Occipital lobe (tissue), 1 donor: ENCODE measurements at regions not wholly inside any gene's neighbourhood (a gene's known extent, or its start where the extent isn't known, plus 50 kb on each side); places are given as distances from the start of the nearest gene placed in this dataset.

Experiments
- DNase-seq: peaks from one replicate; lab custom pipeline; 2025; lab: John Stamatoyannopoulos, UW

GRCh38 chr9:35540315-35540714, 50.4 kb downstream of the RUSC2 start:
- no peak for DNase-seq

DNA sequence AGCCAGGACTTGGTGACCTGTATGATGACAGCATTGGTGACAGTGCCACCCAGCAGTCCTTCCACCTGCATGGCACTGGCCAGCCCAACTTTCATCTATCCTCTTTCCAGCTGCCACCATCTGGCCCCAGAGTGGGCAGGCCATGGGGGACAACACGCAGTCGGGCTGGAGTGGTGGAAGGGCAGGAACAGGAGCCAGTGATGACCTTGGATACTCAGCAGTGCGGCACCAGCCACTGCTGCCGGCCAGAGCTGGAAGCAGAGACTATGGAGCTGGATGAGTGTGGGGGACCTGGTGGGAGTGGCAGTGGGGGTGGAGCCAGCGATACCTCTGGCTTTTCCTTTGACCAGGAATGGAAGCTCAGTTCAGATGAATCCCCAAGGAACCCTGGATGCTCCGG, 56.9 kb downstream of the RUSC2 start:
- no peak for DNase-seq

- no peak for DNase-seq
Observed at GRCh38 chr9:35547889-35548418, 57.1 kb upstream of the TESK1 start.

GRCh38 chr9:35548571-35548970, 56.5 kb upstream of the TESK1 start:
- DNase-seq: no peak

DNA sequence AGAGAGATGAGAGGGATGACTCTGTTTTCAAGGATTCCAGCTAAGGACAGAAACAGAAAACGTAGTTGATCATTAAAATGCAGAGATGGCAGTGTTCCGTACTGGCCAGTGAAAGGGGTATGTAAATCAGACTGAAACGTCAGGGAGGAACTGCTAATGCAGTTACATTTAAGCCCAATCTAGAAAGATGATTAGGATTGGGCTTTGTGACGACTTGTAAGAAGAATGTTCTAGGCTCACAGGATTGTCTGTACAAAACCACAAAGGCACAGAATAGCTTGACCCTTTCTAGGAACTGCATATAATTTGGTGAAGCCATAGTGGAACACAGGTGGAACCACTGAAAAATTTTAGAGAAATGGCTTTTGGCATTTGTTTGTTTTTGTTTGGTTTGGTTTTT, 55.6 kb upstream of the TESK1 start:
- no peak for DNase-seq

DNA sequence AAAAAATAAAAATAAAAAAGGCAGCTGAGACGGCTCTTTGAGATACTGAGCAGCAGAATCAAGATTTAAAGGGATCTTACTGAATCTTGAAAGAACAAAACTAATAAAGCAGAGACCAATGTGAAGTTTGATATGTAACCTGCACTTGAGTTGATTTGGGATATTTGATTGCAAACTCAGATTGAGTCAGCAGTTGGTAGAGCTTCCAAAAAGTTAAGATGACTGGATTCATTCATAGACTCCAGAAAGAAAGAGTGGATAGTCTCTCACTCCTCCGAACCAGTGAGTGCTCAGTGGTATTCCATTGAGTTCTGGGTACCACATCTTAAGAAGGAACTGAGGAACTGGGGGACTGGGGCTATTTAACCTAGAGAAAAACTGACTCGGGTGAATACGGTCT, 52.7 kb upstream of the TESK1 start:
- no peak for DNase-seq

GRCh38 chr9:35552837-35553236, 52.2 kb upstream of the TESK1 start:
- no peak for DNase-seq

GRCh38 chr9:35553670-35554543, 51.2 kb upstream of the TESK1 start:
- DNase-seq: peak; percentile 43

DNA sequence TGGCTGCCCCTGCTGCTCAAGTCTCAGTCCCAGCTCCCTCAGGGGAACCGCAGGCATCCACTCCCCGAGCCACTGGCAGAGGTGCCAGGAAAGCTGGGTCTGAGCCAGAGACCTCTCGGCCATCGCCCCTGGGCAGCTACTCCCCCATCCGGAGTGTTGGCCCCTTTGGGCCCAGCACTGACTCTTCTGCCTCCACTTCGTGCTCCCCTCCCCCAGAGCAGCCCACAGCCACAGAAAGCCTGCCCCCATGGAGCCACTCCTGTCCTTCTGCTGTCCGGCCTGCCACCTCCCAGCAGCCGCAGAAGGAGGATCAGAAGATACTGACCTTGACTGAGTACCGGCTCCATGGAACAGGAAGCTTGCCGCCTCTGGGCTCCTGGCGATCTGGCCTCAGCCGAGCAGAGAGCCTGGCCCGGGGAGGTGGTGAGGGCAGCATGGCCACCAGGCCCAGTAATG, 49.8 kb upstream of the TESK1 start:
- DNase-seq: no peak
